Liver (tissue), 3 donors: ENCODE measurements at regions not wholly inside any gene's neighbourhood (a gene's known extent, or its start where the extent isn't known, plus 50 kb on each side); places are given as distances from the start of the nearest gene placed in this dataset.

Experiments used
- ATF3 ChIP-seq: IDR thresholded peaks from 2 replicates; pipeline ENCODE4 v1.6.1; 2016; ENCODE audit warnings: antibody characterized with exemption
- CTCF ChIP-seq: fragments of 150-350 bp; IDR thresholded peaks from 2 replicates; pipeline ENCODE4 v1.5.1; 2017; ENCODE audit warnings: improper control_type of control experiment, low read depth, low read length; ENCODE audit not compliant: missing input control
- EGR1 ChIP-seq, 2 donors: IDR thresholded peaks; 2 replicates each; pipeline ENCODE4 v1.6.1; 2016 to 2018; ENCODE audit warnings: antibody characterized with exemption in 2 of 2, low read depth in 2 of 2
- FOXA1 ChIP-seq: IDR thresholded peaks from 2 replicates; pipeline ENCODE4 v1.6.1; 2016; ENCODE audit warnings: antibody characterized with exemption
- GABPA ChIP-seq, 2 donors: IDR thresholded peaks in 1 of 2; conservative IDR thresholded peaks in 1 of 2; 2 replicates each; pipeline ENCODE4 v1.6.1; 2016; ENCODE audit warnings: antibody characterized with exemption in 2 of 2, mild to moderate bottlenecking in 1 of 2, moderate library complexity in 1 of 2
- HNF4A ChIP-seq, 2 donors: conservative IDR thresholded peaks; 2 replicates each; pipeline ENCODE4 v1.6.1; 2016; ENCODE audit warnings: antibody characterized with exemption in 2 of 2, mild to moderate bottlenecking in 2 of 2
- MAX ChIP-seq: IDR thresholded peaks from 2 replicates; pipeline ENCODE4 v1.6.1; 2016; ENCODE audit warnings: antibody characterized with exemption
- RAD21 ChIP-seq, 2 donors: IDR thresholded peaks; 2 replicates each; pipeline ENCODE4 v1.6.1; 2016; ENCODE audit warnings: antibody characterized with exemption in 2 of 2, mild to moderate bottlenecking in 2 of 2
- REST ChIP-seq: IDR thresholded peaks from 2 replicates; pipeline ENCODE4 v1.6.1; 2016; ENCODE audit warnings: antibody characterized with exemption, mild to moderate bottlenecking
- SP1 ChIP-seq: IDR thresholded peaks from 2 replicates; pipeline ENCODE4 v1.6.1; 2018; ENCODE audit warnings: antibody characterized with exemption, mild to moderate bottlenecking
- TAF1 ChIP-seq: conservative IDR thresholded peaks from 2 replicates; pipeline ENCODE4 v1.6.1; 2016; ENCODE audit warnings: antibody characterized with exemption, mild to moderate bottlenecking
- ZBTB33 ChIP-seq: IDR thresholded peaks from 2 replicates; pipeline ENCODE4 v1.6.1; 2016; ENCODE audit warnings: antibody characterized with exemption
- donor health status: healthy.
- donor health status: healthy.

GRCh38 chr3:99570061-99570460 is 68.3 kb upstream of the COL8A1 start:
- TF ChIP-seq CTCF: no peak
- no peak for TF ChIP-seq FOXA1
- TF ChIP-seq REST: no peak
- TF ChIP-seq TAF1: no peak
- TF ChIP-seq EGR1 (IDR thresholded peaks at IDR 0.05; ENCODE audit: low read depth in 2 of 2): no peak
- no peak for TF ChIP-seq SP1
- no peak for TF ChIP-seq RAD21 (IDR thresholded peaks at IDR 0.05)
- TF ChIP-seq MAX: no peak
- TF ChIP-seq HNF4A (conservative IDR thresholded peaks at IDR 0.05): no peak
- no peak for TF ChIP-seq ZBTB33
- no peak for TF ChIP-seq GABPA (IDR thresholded peaks at IDR 0.05 in 1 of 2, conservative IDR thresholded peaks at IDR 0.05 in 1 of 2)
- TF ChIP-seq ATF3: no peak
